EL (cell line): ENCODE measurements at regions not wholly inside any gene's neighbourhood (a gene's known extent, or its start where the extent isn't known, plus 50 kb on each side); places are given as distances from the start of the nearest gene placed in this dataset.

ENCODE experiments used
- DNase-seq: peaks from one replicate; pipeline ENCODE4 v3.0.0-alpha.2; 2016

GRCh38 chr5:115072266-115073064 lies 97.2 kb downstream of the TRIM36 start:
- DNase-seq = no peak

- no peak for DNase-seq
Observed at GRCh38 chr5:115070737-115071136, 99.0 kb downstream of the TRIM36 start.

GRCh38 chr5:115069087-115069968 lies 100.4 kb downstream of the TRIM36 start:
- DNase-seq = peak; percentile 45

- peak; percentile 61 for DNase-seq
Observed at GRCh38 chr5:115068239-115069086, 101.2 kb downstream of the TRIM36 start.

GRCh38 chr5:115064380-115064779 lies 105.3 kb downstream of the TRIM36 start:
- no peak for DNase-seq

GRCh38 chr5:115054387-115054951 lies 115.2 kb downstream of the TRIM36 start:
- no peak for DNase-seq

- DNase-seq = no peak
Observed at GRCh38 chr5:115052948-115053347, 116.8 kb downstream of the TRIM36 start.

- no peak for DNase-seq
Observed at GRCh38 chr5:115050866-115051265, 118.8 kb downstream of the TRIM36 start.

GRCh38 chr5:115033861-115034260 lies 135.8 kb downstream of the TRIM36 start:
- DNase-seq = peak; percentile 22

GRCh38 chr5:115028557-115028956 lies 141.2 kb downstream of the TRIM36 start:
- no peak for DNase-seq

GRCh38 chr5:115024922-115025321 lies 144.8 kb downstream of the TRIM36 start:
- DNase-seq = no peak

GRCh38 chr5:115022303-115022702 lies 147.4 kb downstream of the TRIM36 start:
- no peak for DNase-seq

- no peak for DNase-seq
Observed at GRCh38 chr5:115016646-115017045, 153.1 kb downstream of the TRIM36 start.

- DNase-seq = no peak
Observed at GRCh38 chr5:114999176-114999575, 170.5 kb downstream of the TRIM36 start.

- no peak for DNase-seq
Observed at GRCh38 chr5:114989512-114989911, 180.2 kb downstream of the TRIM36 start.

- no peak for DNase-seq
Observed at GRCh38 chr5:114988096-114988495, 181.6 kb downstream of the TRIM36 start.

- DNase-seq = no peak
Observed at GRCh38 chr5:114984796-114985195, 184.9 kb downstream of the TRIM36 start.

GRCh38 chr5:114981111-114981510 lies 188.6 kb downstream of the TRIM36 start:
- DNase-seq = no peak

GRCh38 chr5:114977979-114978573 lies 191.6 kb downstream of the TRIM36 start:
- no peak for DNase-seq

GRCh38 chr5:114969482-114969881 lies 200.2 kb downstream of the TRIM36 start:
- DNase-seq = no peak

- no peak for DNase-seq
Observed at GRCh38 chr5:114957384-114957783, 212.3 kb downstream of the TRIM36 start.

- DNase-seq = no peak
Observed at GRCh38 chr5:114953565-114953964, 216.1 kb downstream of the TRIM36 start.
